ENCODE measurements at regions not wholly inside any gene's neighbourhood (a gene's known extent, or its start where the extent isn't known, plus 50 kb on each side); places are given as distances from the start of the nearest gene placed in this dataset.
"Not testable (repeated sequence)": the region's sequence is repeated elsewhere in the genome, so short reads cannot be mapped to it uniquely, and the experiment has no call there.

DNA sequence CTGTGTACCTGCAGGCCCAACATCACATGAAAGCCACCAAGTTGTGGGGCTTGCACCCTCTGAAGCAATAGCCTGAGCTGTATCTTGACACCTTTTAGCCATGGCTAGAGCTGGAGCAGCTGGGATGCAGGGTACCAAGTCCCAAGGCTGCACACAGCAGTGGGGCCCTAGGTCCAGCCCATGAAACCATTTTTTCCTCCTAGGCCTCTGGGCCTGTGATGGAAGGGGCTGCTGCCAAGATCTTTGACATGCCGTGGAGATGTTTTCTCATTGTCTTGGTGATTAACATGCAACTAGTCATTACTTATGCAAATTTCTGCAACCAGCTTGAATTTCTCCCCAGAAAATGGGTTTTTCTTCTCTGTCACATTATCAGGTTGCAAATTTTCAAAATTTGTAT, 387.2 kb upstream of the RIOK2 start:
- H3K27me3 Mint-ChIP-seq: no peaks in the 10 kb centered on the region

GRCh38 chr5:97575322-97575721, 392.3 kb upstream of the RIOK2 start:
- CTCF ChIA-PET: no interaction called here
- Histone ChIP-seq H3K27me3 (replicated peaks in 1 of 2; ENCODE audit: control insufficient read depth in 2 of 2, extremely low read depth in 1 of 2, insufficient read depth in 2 of 2, low read length in 1 of 2) (no peaks in the 10 kb centered on the region), H3K4me3 (ENCODE audit: control insufficient read depth in 1 of 2, extremely low read depth in 1 of 2, low read length in 1 of 2) (no peak overlapping the region), H3K27ac (ENCODE audit: low read length) (no peak overlapping the region), H3K4me1 (ENCODE audit: control insufficient read depth in 1 of 2, extremely low read depth in 1 of 2, insufficient read depth in 2 of 2, low read length in 2 of 2) (no peaks in the 10 kb centered on the region), H3K9me3 (no peaks in the 10 kb centered on the region), H3K36me3 (ENCODE audit: control insufficient read depth in 2 of 2, extremely low read depth in 1 of 2, insufficient read depth in 1 of 2, low read length in 1 of 2) (no peaks in the 10 kb centered on the region)
- H3K27ac Mint-ChIP-seq: no peak overlapping the region
- ATAC-seq (replicated peaks in 1 of 4) (no peak), DNase-seq (no peak)
- H3K4me1 Mint-ChIP-seq: no peaks in the 10 kb centered on the region
- POLR2A ChIA-PET: no interaction called here
- H3K4me3 Mint-ChIP-seq: no peak overlapping the region
- no peaks in the 10 kb centered on the region for H3K27me3 Mint-ChIP-seq
- no CpG with 5 or more reads among the region's 1 CpG for WGBS (ENCODE audit: insufficient coverage)
- H3K36me3 Mint-ChIP-seq: no peaks in the 10 kb centered on the region
- peaks cover 12 to 15% (median 14%) of the 10 kb centered on the region in 3 donors for H3K9me3 Mint-ChIP-seq

More for the DNA sequence above, 387.2 kb upstream of the RIOK2 start:
- Histone ChIP-seq H3K9me3 (no peaks in the 10 kb centered on the region), H3K4me3 (ENCODE audit: control insufficient read depth in 1 of 2, extremely low read depth in 1 of 2, low read length in 1 of 2) (no peak overlapping the region), H3K36me3 (ENCODE audit: control insufficient read depth in 2 of 2, extremely low read depth in 1 of 2, insufficient read depth in 1 of 2, low read length in 1 of 2) (no peaks in the 10 kb centered on the region), H3K4me1 (ENCODE audit: control insufficient read depth in 1 of 2, extremely low read depth in 1 of 2, insufficient read depth in 2 of 2, low read length in 2 of 2) (no peaks in the 10 kb centered on the region), H3K27me3 (replicated peaks in 1 of 2; ENCODE audit: control insufficient read depth in 2 of 2, extremely low read depth in 1 of 2, insufficient read depth in 2 of 2, low read length in 1 of 2) (no peaks in the 10 kb centered on the region), H3K27ac (ENCODE audit: low read length) (no peak overlapping the region)
- no peak for DNase-seq
- POLR2A ChIA-PET: no interaction called here
- Mint-ChIP-seq H3K9me3 (peaks cover 20 to 26% (median 22%) of the 10 kb centered on the region in 3 donors), H3K27ac (no peak overlapping the region), H3K4me1 (no peaks in the 10 kb centered on the region), H3K4me3 (no peak overlapping the region), H3K36me3 (no peaks in the 10 kb centered on the region)
- CTCF ChIA-PET: no interaction called here
- WGBS (ENCODE audit: insufficient coverage): no CpG with 5 or more reads among the region's 1 CpG
- no peak for ATAC-seq (replicated peaks in 1 of 4)

DNA sequence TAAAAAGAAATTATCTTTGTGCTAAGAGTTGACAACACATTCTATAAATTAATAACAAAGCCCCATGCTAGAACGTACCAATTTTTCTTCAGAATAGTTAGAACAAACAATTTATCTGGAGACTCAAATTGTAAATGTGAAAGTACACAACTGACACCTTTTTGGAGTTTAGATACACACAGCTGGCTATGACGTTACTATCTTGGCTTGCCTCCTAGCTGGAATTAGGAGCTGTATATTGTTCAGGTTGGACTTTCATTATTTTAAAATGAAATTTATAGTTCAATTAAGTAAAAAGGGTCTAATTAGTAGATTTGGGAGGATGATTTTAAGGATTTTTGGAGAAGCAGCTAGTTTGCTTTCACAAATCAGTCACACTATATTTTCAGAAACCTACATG, 393.9 kb upstream of the RIOK2 start:
- no peaks in the 10 kb centered on the region for H3K36me3 Mint-ChIP-seq
- Histone ChIP-seq H3K9me3 (no peaks in the 10 kb centered on the region), H3K36me3 (ENCODE audit: control insufficient read depth in 2 of 2, extremely low read depth in 1 of 2, insufficient read depth in 1 of 2, low read length in 1 of 2) (no peaks in the 10 kb centered on the region), H3K27me3 (replicated peaks in 1 of 2; ENCODE audit: control insufficient read depth in 2 of 2, extremely low read depth in 1 of 2, insufficient read depth in 2 of 2, low read length in 1 of 2) (no peaks in the 10 kb centered on the region), H3K4me3 (ENCODE audit: control insufficient read depth in 1 of 2, extremely low read depth in 1 of 2, low read length in 1 of 2) (no peak overlapping the region), H3K27ac (ENCODE audit: low read length) (no peak overlapping the region), H3K4me1 (ENCODE audit: control insufficient read depth in 1 of 2, extremely low read depth in 1 of 2, insufficient read depth in 2 of 2, low read length in 2 of 2) (no peaks in the 10 kb centered on the region)
- H3K27ac Mint-ChIP-seq: no peak overlapping the region
- WGBS (ENCODE audit: insufficient coverage): no CpG with 5 or more reads among the region's 2 CpGs
- DNase-seq (no peak), ATAC-seq (replicated peaks in 1 of 4) (no peak)
- ChIA-PET POLR2A (no interaction called here), CTCF (no interaction called here)
- H3K4me1 Mint-ChIP-seq: no peaks in the 10 kb centered on the region
- H3K4me3 Mint-ChIP-seq: no peak overlapping the region
- no peaks in the 10 kb centered on the region for H3K27me3 Mint-ChIP-seq
- peaks cover 0 to 3% (median 3%) of the 10 kb centered on the region in 3 donors for H3K9me3 Mint-ChIP-seq

- H3K4me1 Mint-ChIP-seq; H3K36me3 ChIP-seq (ENCODE audit: control insufficient read depth in 2 of 2, extremely low read depth in 1 of 2, insufficient read depth in 1 of 2, low read length in 1 of 2); CTCF ChIA-PET; H3K4me1 ChIP-seq (ENCODE audit: control insufficient read depth in 1 of 2, extremely low read depth in 1 of 2, insufficient read depth in 2 of 2, low read length in 2 of 2); POLR2A ChIA-PET; H3K9me3 ChIP-seq; H3K36me3 Mint-ChIP-seq; H3K4me3 Mint-ChIP-seq; H3K9me3 Mint-ChIP-seq; H3K4me3 ChIP-seq (ENCODE audit: control insufficient read depth in 1 of 2, extremely low read depth in 1 of 2, low read length in 1 of 2); ATAC-seq (replicated peaks in 1 of 4); H3K27ac Mint-ChIP-seq; H3K27me3 ChIP-seq (replicated peaks in 1 of 2; ENCODE audit: control insufficient read depth in 2 of 2, extremely low read depth in 1 of 2, insufficient read depth in 2 of 2, low read length in 1 of 2); H3K27me3 Mint-ChIP-seq; DNase-seq; H3K27ac ChIP-seq (ENCODE audit: low read length): not testable (repeated sequence)
- WGBS (ENCODE audit: insufficient coverage): 95% methylated on average over 19 of the region's 29 CpGs
Measured at GRCh38 chr5:97579977-97580376, 396.9 kb upstream of the RIOK2 start.

GRCh38 chr5:97580746-97581145, 397.7 kb upstream of the RIOK2 start:
- no peaks in the 10 kb centered on the region for H3K4me1 Mint-ChIP-seq
- Histone ChIP-seq H3K27me3 (replicated peaks in 1 of 2; ENCODE audit: control insufficient read depth in 2 of 2, extremely low read depth in 1 of 2, insufficient read depth in 2 of 2, low read length in 1 of 2) (no peaks in the 10 kb centered on the region), H3K27ac (ENCODE audit: low read length) (no peak overlapping the region), H3K4me1 (ENCODE audit: control insufficient read depth in 1 of 2, extremely low read depth in 1 of 2, insufficient read depth in 2 of 2, low read length in 2 of 2) (no peaks in the 10 kb centered on the region), H3K36me3 (ENCODE audit: control insufficient read depth in 2 of 2, extremely low read depth in 1 of 2, insufficient read depth in 1 of 2, low read length in 1 of 2) (no peaks in the 10 kb centered on the region), H3K4me3 (ENCODE audit: control insufficient read depth in 1 of 2, extremely low read depth in 1 of 2, low read length in 1 of 2) (no peak overlapping the region), H3K9me3 (no peaks in the 10 kb centered on the region)
- ATAC-seq (replicated peaks in 1 of 4) (no peak), DNase-seq (no peak)
- no peaks in the 10 kb centered on the region for H3K36me3 Mint-ChIP-seq
- H3K27ac Mint-ChIP-seq: no peak overlapping the region
- POLR2A ChIA-PET: no interaction called here
- no peak overlapping the region for H3K4me3 Mint-ChIP-seq
- WGBS (ENCODE audit: insufficient coverage): no CpG with 5 or more reads among the region's 2 CpGs
- H3K27me3 Mint-ChIP-seq: no peaks in the 10 kb centered on the region
- CTCF ChIA-PET: no interaction called here
- no peaks in the 10 kb centered on the region for H3K9me3 Mint-ChIP-seq

DNA sequence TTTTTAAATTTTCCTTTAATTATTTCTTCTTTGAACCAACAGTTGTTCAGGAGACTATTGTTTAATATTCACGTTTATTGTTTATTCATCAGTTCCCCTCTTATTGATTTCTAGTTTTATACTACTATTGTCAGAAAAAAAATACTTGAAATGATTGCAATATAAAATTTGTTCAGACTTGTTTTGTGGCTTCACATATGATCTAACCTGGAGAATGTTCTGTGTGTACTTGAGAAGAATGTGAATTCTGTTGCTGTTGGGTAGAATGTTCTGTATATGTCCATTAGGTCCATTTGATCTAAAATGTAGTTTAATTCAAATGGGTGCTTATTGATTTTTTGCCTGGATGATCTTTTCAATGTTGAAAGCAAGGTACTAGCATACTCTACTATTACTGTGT, 408.7 kb upstream of the RIOK2 start:
- Histone ChIP-seq H3K27ac (ENCODE audit: low read length) (no peak overlapping the region), H3K27me3 (replicated peaks in 1 of 2; ENCODE audit: control insufficient read depth in 2 of 2, extremely low read depth in 1 of 2, insufficient read depth in 2 of 2, low read length in 1 of 2) (no peaks in the 10 kb centered on the region), H3K4me3 (ENCODE audit: control insufficient read depth in 1 of 2, extremely low read depth in 1 of 2, low read length in 1 of 2) (no peak overlapping the region), H3K36me3 (ENCODE audit: control insufficient read depth in 2 of 2, extremely low read depth in 1 of 2, insufficient read depth in 1 of 2, low read length in 1 of 2) (no peaks in the 10 kb centered on the region), H3K9me3 (no peaks in the 10 kb centered on the region), H3K4me1 (ENCODE audit: control insufficient read depth in 1 of 2, extremely low read depth in 1 of 2, insufficient read depth in 2 of 2, low read length in 2 of 2) (no peaks in the 10 kb centered on the region)
- Mint-ChIP-seq H3K27me3 (no peaks in the 10 kb centered on the region), H3K27ac (no peak overlapping the region), H3K4me3 (no peak overlapping the region), H3K9me3 (peaks cover 0 to 16% (median 2%) of the 10 kb centered on the region in 3 donors), H3K4me1 (no peaks in the 10 kb centered on the region), H3K36me3 (no peaks in the 10 kb centered on the region)
- ATAC-seq (replicated peaks in 1 of 4) (no peak), DNase-seq (no peak)
- WGBS (ENCODE audit: insufficient coverage): no CpG with 5 or more reads among the region's 1 CpG
- ChIA-PET CTCF (no interaction called here), POLR2A (no interaction called here)

DNA sequence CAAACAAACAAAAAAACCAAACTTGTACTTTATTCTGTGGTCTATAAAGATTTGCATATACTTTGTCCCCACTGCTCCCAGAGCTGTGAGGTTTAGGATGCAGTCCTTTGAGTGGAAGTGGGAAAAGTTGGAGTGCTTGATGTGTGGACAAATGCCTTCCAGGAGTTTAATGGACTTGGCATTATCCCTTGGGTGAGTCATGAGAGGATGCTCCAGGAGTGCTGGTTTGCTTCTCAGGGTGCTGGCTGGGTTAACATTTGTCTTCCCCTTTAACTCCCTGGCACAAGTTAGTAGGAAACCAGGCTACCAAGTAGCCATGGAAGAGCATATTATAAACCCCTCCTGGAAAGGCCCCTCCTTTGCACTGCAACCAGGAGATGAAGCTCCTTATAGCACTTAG, 417.4 kb upstream of the RIOK2 start:
- POLR2A ChIA-PET: no interaction called here
- no peaks in the 10 kb centered on the region for H3K36me3 ChIP-seq (ENCODE audit: control insufficient read depth in 2 of 2, extremely low read depth in 1 of 2, insufficient read depth in 1 of 2, low read length in 1 of 2)
- H3K4me1 ChIP-seq (ENCODE audit: control insufficient read depth in 1 of 2, extremely low read depth in 1 of 2, insufficient read depth in 2 of 2, low read length in 2 of 2): no peaks in the 10 kb centered on the region
- no peaks in the 10 kb centered on the region for H3K27me3 ChIP-seq (replicated peaks in 1 of 2; ENCODE audit: control insufficient read depth in 2 of 2, extremely low read depth in 1 of 2, insufficient read depth in 2 of 2, low read length in 1 of 2)
- Mint-ChIP-seq H3K4me3 (no peak overlapping the region), H3K27ac (no peak overlapping the region), H3K4me1 (no peaks in the 10 kb centered on the region), H3K27me3 (no peaks in the 10 kb centered on the region), H3K9me3 (peaks cover 20 to 41% (median 21%) of the 10 kb centered on the region in 3 donors), H3K36me3 (no peaks in the 10 kb centered on the region)
- CTCF ChIA-PET: no interaction called here
- H3K4me3 ChIP-seq (ENCODE audit: control insufficient read depth in 1 of 2, extremely low read depth in 1 of 2, low read length in 1 of 2): no peak overlapping the region
- DNase-seq: no peak
- ATAC-seq (replicated peaks in 1 of 4): no peak
- no peak overlapping the region for H3K27ac ChIP-seq (ENCODE audit: low read length)
- no peaks in the 10 kb centered on the region for H3K9me3 ChIP-seq
